ENCODE measurements at regions not wholly inside any gene's neighbourhood (a gene's known extent, or its start where the extent isn't known, plus 50 kb on each side); places are given as distances from the start of the nearest gene placed in this dataset.

DNA sequence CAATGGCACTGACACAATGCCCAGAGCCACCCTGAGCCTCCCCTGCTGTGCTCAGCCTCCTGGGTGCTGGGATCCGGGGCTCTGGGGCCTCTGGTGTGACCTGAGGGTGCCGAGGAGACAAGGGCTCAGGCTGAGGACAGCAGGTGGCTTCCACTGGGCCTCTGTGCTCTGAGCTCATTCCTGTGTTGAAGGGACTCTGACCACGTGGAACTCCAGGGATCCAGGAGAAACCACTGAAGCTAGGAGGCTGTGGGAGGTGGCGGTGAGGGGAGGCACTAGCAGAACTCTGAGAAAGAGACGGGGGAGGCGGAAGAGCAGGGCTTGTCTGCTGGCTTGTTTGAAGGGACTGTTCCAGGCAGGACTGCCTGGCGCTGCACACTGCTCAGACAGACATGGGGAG, 318.7 kb upstream of the IRX1 start:
- no peak overlapping the region for H3K27ac ChIP-seq (ENCODE audit: insufficient read depth in 1 of 2, low read depth in 1 of 2, low read length in 2 of 2, poor library complexity in 1 of 2, severe bottlenecking in 2 of 2)
- ChIA-PET POLR2A (no interaction called here), CTCF (no interaction called here)
- peaks cover 0 to 2% (median 0%) of the 10 kb centered on the region in 5 experiments for H3K9me3 ChIP-seq (ENCODE audit: control extremely low read depth in 1 of 5, control insufficient read depth in 4 of 5, insufficient read depth in 2 of 5, low read depth in 1 of 5, low read length in 4 of 5)
- no peaks in the 10 kb centered on the region for H3K36me3 ChIP-seq (ENCODE audit: control insufficient read depth in 4 of 4, insufficient read depth in 4 of 4, low read length in 3 of 4)
- no peak overlapping the region for H3K4me3 ChIP-seq (ENCODE audit: control insufficient read depth in 1 of 7, extremely low read depth in 1 of 7, insufficient read depth in 4 of 7, low read depth in 2 of 7, low read length in 6 of 7)
- WGBS (ENCODE audit: insufficient coverage), result 64% methylated on average over 7 of the region's 7 CpGs
- no peaks in the 10 kb centered on the region for H3K4me1 ChIP-seq (ENCODE audit: control extremely low read depth in 1 of 4, control insufficient read depth in 4 of 4, insufficient read depth in 4 of 4, low read length in 3 of 4)
- H3K27me3 ChIP-seq (replicated peaks in 2 of 5; ENCODE audit: control insufficient read depth in 4 of 5, insufficient read depth in 5 of 5, low read length in 4 of 5), result no peaks in the 10 kb centered on the region
- DNase-seq, result no peak

DNA sequence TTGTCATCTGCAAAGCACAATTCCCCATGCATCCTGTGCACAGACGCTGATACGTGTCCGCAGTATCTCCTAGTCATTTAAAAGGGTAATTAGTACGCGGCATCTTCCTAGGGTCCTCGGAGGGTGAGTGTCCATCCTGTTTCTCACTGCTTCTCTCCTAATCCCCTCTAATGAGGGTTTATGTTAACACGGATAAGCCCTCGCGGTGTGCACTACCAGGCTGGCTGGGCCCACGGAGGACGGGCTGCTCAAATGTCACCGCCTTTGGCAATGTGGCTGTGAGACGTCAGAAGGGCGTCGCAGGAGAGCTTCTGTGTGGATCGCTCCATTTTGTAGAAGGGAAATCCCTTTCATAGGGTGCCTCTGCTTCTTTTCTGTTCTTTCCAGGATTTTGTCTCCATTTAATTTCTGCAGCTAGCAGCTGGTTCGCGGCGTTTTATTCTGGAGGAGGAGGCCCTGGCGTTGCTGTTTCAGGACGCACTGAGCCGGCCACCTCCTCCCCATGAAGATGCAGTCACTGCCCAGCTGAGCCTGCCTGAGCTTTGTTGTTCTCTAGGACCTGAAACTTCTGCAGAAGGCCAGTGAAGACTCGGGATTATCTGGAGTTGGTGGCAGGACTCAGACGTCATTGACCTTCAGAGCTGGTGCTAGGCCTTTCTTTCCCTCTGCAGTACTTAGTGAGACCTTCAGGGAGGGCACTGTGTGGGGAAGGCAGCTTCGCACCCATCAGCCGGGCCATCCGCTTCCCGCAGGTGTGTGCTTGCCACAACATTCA, 326.1 kb upstream of the IRX1 start:
- WGBS (ENCODE audit: insufficient coverage), result 87% methylated on average over 23 of the region's 28 CpGs
- Histone ChIP-seq H3K36me3 (ENCODE audit: control insufficient read depth in 4 of 4, insufficient read depth in 4 of 4, low read length in 3 of 4) (no peaks in the 10 kb centered on the region), H3K27ac (ENCODE audit: insufficient read depth in 1 of 2, low read depth in 1 of 2, low read length in 2 of 2, poor library complexity in 1 of 2, severe bottlenecking in 2 of 2) (no peak overlapping the region), H3K4me1 (ENCODE audit: control extremely low read depth in 1 of 4, control insufficient read depth in 4 of 4, insufficient read depth in 4 of 4, low read length in 3 of 4) (no peaks in the 10 kb centered on the region), H3K27me3 (replicated peaks in 2 of 5; ENCODE audit: control insufficient read depth in 4 of 5, insufficient read depth in 5 of 5, low read length in 4 of 5) (no peaks in the 10 kb centered on the region), H3K9me3 (ENCODE audit: control extremely low read depth in 1 of 5, control insufficient read depth in 4 of 5, insufficient read depth in 2 of 5, low read depth in 1 of 5, low read length in 4 of 5) (no peaks in the 10 kb centered on the region), H3K4me3 (ENCODE audit: control insufficient read depth in 1 of 7, extremely low read depth in 1 of 7, insufficient read depth in 4 of 7, low read depth in 2 of 7, low read length in 6 of 7) (no peak overlapping the region)
- no peak for DNase-seq
- ChIA-PET CTCF (no interaction called here), POLR2A (no interaction called here)

DNA sequence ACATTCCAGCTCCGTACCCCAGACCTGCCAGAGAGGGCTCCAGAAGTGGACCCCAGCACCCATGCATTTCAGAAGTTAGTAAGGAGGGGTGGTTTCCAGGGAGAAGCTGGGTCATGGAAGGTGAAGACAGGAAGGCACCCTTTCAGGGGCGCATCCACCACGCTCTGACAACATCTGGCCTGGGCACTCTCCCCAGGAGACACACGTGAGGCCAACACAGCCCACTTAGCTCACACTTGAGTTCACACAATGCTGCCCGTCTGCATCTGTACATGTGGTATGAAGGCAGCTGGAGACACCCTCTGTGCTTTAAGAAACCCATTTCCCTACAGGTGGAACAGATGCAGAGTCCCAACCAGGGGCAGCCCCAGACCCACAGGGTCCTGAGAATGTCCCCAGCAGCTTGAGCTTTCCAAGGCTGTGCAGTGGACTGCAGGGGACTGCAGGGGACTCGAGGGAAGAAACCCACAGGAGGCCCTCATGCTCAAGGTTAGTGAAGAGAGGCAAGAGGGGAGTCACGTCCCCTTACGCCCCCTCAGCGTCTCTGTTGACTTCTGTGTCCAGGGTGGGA, 326.8 kb upstream of the IRX1 start:
- Histone ChIP-seq H3K36me3 (ENCODE audit: control insufficient read depth in 4 of 4, insufficient read depth in 4 of 4, low read length in 3 of 4) (no peaks in the 10 kb centered on the region), H3K4me3 (ENCODE audit: control insufficient read depth in 1 of 7, extremely low read depth in 1 of 7, insufficient read depth in 4 of 7, low read depth in 2 of 7, low read length in 6 of 7) (no peak overlapping the region), H3K27me3 (replicated peaks in 2 of 5; ENCODE audit: control insufficient read depth in 4 of 5, insufficient read depth in 5 of 5, low read length in 4 of 5) (no peaks in the 10 kb centered on the region), H3K9me3 (ENCODE audit: control extremely low read depth in 1 of 5, control insufficient read depth in 4 of 5, insufficient read depth in 2 of 5, low read depth in 1 of 5, low read length in 4 of 5) (no peaks in the 10 kb centered on the region), H3K27ac (ENCODE audit: insufficient read depth in 1 of 2, low read depth in 1 of 2, low read length in 2 of 2, poor library complexity in 1 of 2, severe bottlenecking in 2 of 2) (no peak overlapping the region), H3K4me1 (ENCODE audit: control extremely low read depth in 1 of 4, control insufficient read depth in 4 of 4, insufficient read depth in 4 of 4, low read length in 3 of 4) (no peaks in the 10 kb centered on the region)
- CTCF ChIA-PET, result no interaction called here
- no peak for DNase-seq
- WGBS (ENCODE audit: insufficient coverage), result 94% methylated on average over 4 of the region's 9 CpGs
- POLR2A ChIA-PET, result no interaction called here

DNA sequence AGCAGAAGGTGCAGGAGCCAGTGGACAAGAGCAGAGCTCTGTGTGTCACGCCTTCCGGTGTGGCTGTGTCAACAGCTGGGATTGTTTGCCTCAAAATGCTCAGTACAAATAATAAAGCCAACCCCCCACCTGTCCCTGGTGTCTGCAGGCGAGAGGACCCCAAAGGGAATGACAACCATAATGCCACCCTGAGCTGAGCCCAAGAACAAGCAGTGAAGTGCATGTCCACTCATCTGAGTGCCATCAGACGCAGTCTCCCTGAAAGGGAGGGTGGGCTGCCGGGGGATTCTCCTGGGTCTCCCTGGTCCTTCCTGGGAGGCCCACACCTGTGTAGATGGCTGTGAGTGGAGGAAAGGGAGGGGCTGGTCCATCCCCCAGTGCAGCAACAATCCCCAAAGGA, 328.8 kb upstream of the IRX1 start:
- ChIA-PET CTCF (no interaction called here), POLR2A (no interaction called here)
- 100% methylated on average over 1 of the region's 5 CpGs for WGBS (ENCODE audit: insufficient coverage)

DNA sequence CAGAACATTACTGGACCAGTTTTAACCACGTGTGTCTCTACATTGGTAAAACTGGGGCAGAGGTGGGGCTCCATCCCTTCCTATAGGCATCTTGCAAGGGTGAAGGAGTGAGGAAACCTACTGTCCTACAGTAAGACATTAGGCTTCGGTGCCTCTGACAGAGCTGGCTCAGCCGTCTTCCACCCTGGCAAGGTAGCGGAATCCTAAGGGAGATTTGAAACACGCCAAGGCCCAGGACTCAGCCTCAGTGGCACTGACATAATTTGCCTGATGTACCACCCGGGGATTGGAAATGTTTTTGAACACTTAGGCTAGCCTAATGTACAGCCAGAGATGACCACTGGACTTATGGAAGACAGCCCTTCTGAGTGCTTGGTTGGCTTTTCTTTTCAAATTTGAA, 329.7 kb upstream of the IRX1 start:
- DNase-seq, result no peak
- WGBS (ENCODE audit: insufficient coverage), result 77% methylated on average over 6 of the region's 6 CpGs
- H3K4me3 ChIP-seq (ENCODE audit: control insufficient read depth in 1 of 7, extremely low read depth in 1 of 7, insufficient read depth in 4 of 7, low read depth in 2 of 7, low read length in 6 of 7), result no peak overlapping the region
- no peaks in the 10 kb centered on the region for H3K27me3 ChIP-seq (replicated peaks in 2 of 5; ENCODE audit: control insufficient read depth in 4 of 5, insufficient read depth in 5 of 5, low read length in 4 of 5)
- POLR2A ChIA-PET, result no interaction called here
- no peaks in the 10 kb centered on the region for H3K36me3 ChIP-seq (ENCODE audit: control insufficient read depth in 4 of 4, insufficient read depth in 4 of 4, low read length in 3 of 4)
- CTCF ChIA-PET, result no interaction called here
- no peaks in the 10 kb centered on the region for H3K4me1 ChIP-seq (ENCODE audit: control extremely low read depth in 1 of 4, control insufficient read depth in 4 of 4, insufficient read depth in 4 of 4, low read length in 3 of 4)
- H3K9me3 ChIP-seq (ENCODE audit: control extremely low read depth in 1 of 5, control insufficient read depth in 4 of 5, insufficient read depth in 2 of 5, low read depth in 1 of 5, low read length in 4 of 5), result no peaks in the 10 kb centered on the region
- H3K27ac ChIP-seq (ENCODE audit: insufficient read depth in 1 of 2, low read depth in 1 of 2, low read length in 2 of 2, poor library complexity in 1 of 2, severe bottlenecking in 2 of 2), result no peak overlapping the region

More for the DNA sequence above, 328.8 kb upstream of the IRX1 start:
- Histone ChIP-seq H3K4me3 (ENCODE audit: control insufficient read depth in 1 of 7, extremely low read depth in 1 of 7, insufficient read depth in 4 of 7, low read depth in 2 of 7, low read length in 6 of 7) (no peak overlapping the region), H3K27me3 (replicated peaks in 2 of 5; ENCODE audit: control insufficient read depth in 4 of 5, insufficient read depth in 5 of 5, low read length in 4 of 5) (no peaks in the 10 kb centered on the region), H3K36me3 (ENCODE audit: control insufficient read depth in 4 of 4, insufficient read depth in 4 of 4, low read length in 3 of 4) (no peaks in the 10 kb centered on the region), H3K4me1 (ENCODE audit: control extremely low read depth in 1 of 4, control insufficient read depth in 4 of 4, insufficient read depth in 4 of 4, low read length in 3 of 4) (no peaks in the 10 kb centered on the region), H3K27ac (ENCODE audit: insufficient read depth in 1 of 2, low read depth in 1 of 2, low read length in 2 of 2, poor library complexity in 1 of 2, severe bottlenecking in 2 of 2) (no peak overlapping the region), H3K9me3 (ENCODE audit: control extremely low read depth in 1 of 5, control insufficient read depth in 4 of 5, insufficient read depth in 2 of 5, low read depth in 1 of 5, low read length in 4 of 5) (no peaks in the 10 kb centered on the region)
- DNase-seq, result no peak

DNA sequence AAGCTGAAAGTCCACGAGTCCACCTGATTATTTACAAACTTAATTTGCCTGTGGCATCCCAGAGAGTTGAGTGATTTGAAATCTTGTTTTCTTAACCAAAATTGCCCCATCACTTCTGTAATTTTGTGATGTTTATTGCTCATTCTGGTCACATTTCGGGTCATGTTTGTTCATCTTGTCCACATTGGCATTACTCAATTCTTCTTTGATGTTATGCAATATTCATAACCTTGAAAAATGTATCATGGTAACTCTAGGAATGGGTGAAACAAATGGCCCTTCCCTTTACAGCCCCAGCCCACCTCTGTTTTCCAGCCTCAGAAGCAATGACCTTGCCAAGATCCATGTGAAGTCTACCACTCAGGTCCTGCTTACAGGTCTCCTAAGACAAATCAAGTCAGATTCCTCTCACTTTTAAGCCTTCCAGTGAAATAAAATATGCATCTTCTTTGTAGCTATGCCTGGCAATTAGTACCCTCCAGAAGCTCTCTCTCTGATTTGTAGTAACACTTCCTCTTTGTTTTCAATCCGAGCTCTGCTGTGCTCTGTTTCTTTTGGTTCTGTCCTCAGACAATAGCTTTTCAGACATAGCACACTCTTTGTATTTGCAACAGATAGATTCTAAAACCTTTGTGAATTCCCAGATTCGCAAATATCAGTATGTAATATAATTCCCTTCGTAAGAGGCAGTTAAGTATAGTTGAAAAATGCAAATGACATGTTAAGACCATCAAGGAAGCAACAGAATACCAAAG, 330.3 kb upstream of the IRX1 start:
- ChIA-PET POLR2A (no interaction called here), CTCF (no interaction called here)
- Histone ChIP-seq H3K4me3 (ENCODE audit: control insufficient read depth in 1 of 7, extremely low read depth in 1 of 7, insufficient read depth in 4 of 7, low read depth in 2 of 7, low read length in 6 of 7) (no peak overlapping the region), H3K9me3 (ENCODE audit: control extremely low read depth in 1 of 5, control insufficient read depth in 4 of 5, insufficient read depth in 2 of 5, low read depth in 1 of 5, low read length in 4 of 5) (no peaks in the 10 kb centered on the region), H3K4me1 (ENCODE audit: control extremely low read depth in 1 of 4, control insufficient read depth in 4 of 4, insufficient read depth in 4 of 4, low read length in 3 of 4) (no peaks in the 10 kb centered on the region), H3K36me3 (ENCODE audit: control insufficient read depth in 4 of 4, insufficient read depth in 4 of 4, low read length in 3 of 4) (no peaks in the 10 kb centered on the region), H3K27me3 (replicated peaks in 2 of 5; ENCODE audit: control insufficient read depth in 4 of 5, insufficient read depth in 5 of 5, low read length in 4 of 5) (no peaks in the 10 kb centered on the region), H3K27ac (ENCODE audit: insufficient read depth in 1 of 2, low read depth in 1 of 2, low read length in 2 of 2, poor library complexity in 1 of 2, severe bottlenecking in 2 of 2) (no peak overlapping the region)
- 79% methylated on average over 3 of the region's 5 CpGs for WGBS (ENCODE audit: insufficient coverage)
- no peak for DNase-seq

DNA sequence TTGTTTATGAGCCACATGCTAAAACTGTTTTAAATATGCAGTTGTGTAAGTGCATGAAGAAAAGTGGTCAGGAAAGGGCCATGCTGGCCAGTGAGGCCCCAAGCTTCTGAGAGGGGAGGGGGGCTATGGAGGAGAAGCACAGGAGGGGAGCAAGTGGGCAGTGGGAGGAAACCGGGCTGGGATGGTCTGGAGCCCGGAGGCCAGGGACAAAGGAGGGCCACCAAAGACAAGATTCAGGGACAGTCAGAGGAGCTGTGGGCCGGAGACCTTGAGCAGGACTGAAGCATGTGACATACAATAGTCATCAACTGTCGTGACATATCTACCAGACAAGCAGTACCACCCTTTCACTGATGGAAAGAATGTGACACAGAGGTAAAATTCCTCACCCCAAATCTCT, 333.2 kb upstream of the IRX1 start:
- 96% methylated on average over 4 of the region's 4 CpGs for WGBS (ENCODE audit: insufficient coverage)
- no peak overlapping the region for H3K27ac ChIP-seq (ENCODE audit: insufficient read depth in 1 of 2, low read depth in 1 of 2, low read length in 2 of 2, poor library complexity in 1 of 2, severe bottlenecking in 2 of 2)

More for the DNA sequence above, 333.2 kb upstream of the IRX1 start:
- H3K4me3 ChIP-seq (ENCODE audit: control insufficient read depth in 1 of 7, extremely low read depth in 1 of 7, insufficient read depth in 4 of 7, low read depth in 2 of 7, low read length in 6 of 7), result no peak overlapping the region
- H3K9me3 ChIP-seq (ENCODE audit: control extremely low read depth in 1 of 5, control insufficient read depth in 4 of 5, insufficient read depth in 2 of 5, low read depth in 1 of 5, low read length in 4 of 5), result no peaks in the 10 kb centered on the region
- ChIA-PET CTCF (no interaction called here), POLR2A (no interaction called here)
- no peaks in the 10 kb centered on the region for H3K4me1 ChIP-seq (ENCODE audit: control extremely low read depth in 1 of 4, control insufficient read depth in 4 of 4, insufficient read depth in 4 of 4, low read length in 3 of 4)
- no peaks in the 10 kb centered on the region for H3K36me3 ChIP-seq (ENCODE audit: control insufficient read depth in 4 of 4, insufficient read depth in 4 of 4, low read length in 3 of 4)
- DNase-seq, result no peak
- H3K27me3 ChIP-seq (replicated peaks in 2 of 5; ENCODE audit: control insufficient read depth in 4 of 5, insufficient read depth in 5 of 5, low read length in 4 of 5), result no peaks in the 10 kb centered on the region
